Endothelial cell of umbilical vein (primary cell): ENCODE measurements at regions not wholly inside any gene's neighbourhood (a gene's known extent, or its start where the extent isn't known, plus 50 kb on each side); places are given as distances from the start of the nearest gene placed in this dataset.
"Not testable (repeated sequence)": the region's sequence is repeated elsewhere in the genome, so short reads cannot be mapped to it uniquely, and the experiment has no call there.

Source experiments
- BruUV-seq: library from RNA; stranded (reverse); fragments of 400-500 nt; replicated peaks from 2 replicates; lab custom pipeline; 2021; lab: Mats Ljungman, UMichigan
- CTCF ChIA-PET: fragments of 300-600, 350-600 bp; sonication (Branson Sonifier 250); formaldehyde crosslinking; loops from one replicate; lab custom pipeline; 2021; ENCODE audit warnings: antibody characterized with exemption, inconsistent platforms; lab: Charles Lee
- POLR2A ChIA-PET: fragments of 300-600, 350-600 bp; sonication (Branson Sonifier 250); formaldehyde crosslinking; loops from one replicate; lab custom pipeline; 2021; ENCODE audit warnings: antibody characterized with exemption, inconsistent platforms; lab: Charles Lee
- DNase-seq: peaks from one replicate; pipeline ENCODE4 v3.0.0-alpha.2; 2011; ENCODE audit warnings: low read depth, low spot score
- FAIRE-seq: peaks from 2 replicates; lab custom pipeline; 2011; peaks lifted over from hg19 to GRCh38; lab: Jason Lieb, UNC
- H2AFZ ChIP-seq: 2 replicates; pipeline ENCODE4 v1.6.0; 2012; ENCODE audit warnings: low read depth, low read length, control low read depth, inconsistent platforms
- H3K27ac ChIP-seq: 2 replicates; pipeline ENCODE4 v1.5.1; 2011; ENCODE audit warnings: low read depth, mild to moderate bottlenecking, control low read depth, low read length, moderate library complexity; ENCODE audit not compliant: insufficient read depth
- H3K27me3 ChIP-seq, 2 experiments: 2 replicates each; pipeline versions ENCODE4 v1.6.0 to v1.6.1; 2011; ENCODE audit warnings: low read length in 2 of 2, mixed read lengths in 1 of 2; ENCODE audit not compliant: control insufficient read depth in 2 of 2, insufficient read depth in 2 of 2
- H3K36me3 ChIP-seq, 2 experiments: 2 replicates in 1 of 2; 3 replicates in 1 of 2; pipeline ENCODE4 v1.5.1; 2011; ENCODE audit warnings: low read length in 2 of 2, mild to moderate bottlenecking in 1 of 2, moderate library complexity in 1 of 2; ENCODE audit not compliant: control insufficient read depth in 2 of 2, insufficient read depth in 2 of 2; ENCODE audit errors: extremely low read depth in 1 of 2
- H3K4me1 ChIP-seq: 3 replicates; pipeline ENCODE4 v1.5.1; 2011; ENCODE audit warnings: mild to moderate bottlenecking, low read length; ENCODE audit not compliant: control insufficient read depth, insufficient read depth; ENCODE audit errors: extremely low read depth
- H3K4me2 ChIP-seq: 2 replicates; pipeline ENCODE4 v1.6.1; 2011; ENCODE audit warnings: low read length, control low read depth, mixed read lengths; ENCODE audit not compliant: insufficient read depth
- H3K4me3 ChIP-seq, 3 experiments: fragments of 200-600 bp in 1 of 3; sonication (generic), shearing (Covaris generic) in 1 of 3; replicated peaks in 1 of 3; 2 replicates each; pipeline ENCODE4 v1.5.1; 2011 to 2016; ENCODE audit warnings: control low read depth in 3 of 3, low read length in 3 of 3, mild to moderate bottlenecking in 2 of 3, inconsistent platforms in 1 of 3, low read depth in 1 of 3, moderate library complexity in 1 of 3; ENCODE audit not compliant: insufficient read depth in 1 of 3
- H3K79me2 ChIP-seq: 2 replicates; pipeline ENCODE4 v1.6.0; 2012; ENCODE audit warnings: low read length, inconsistent platforms; ENCODE audit not compliant: control insufficient read depth, insufficient read depth
- H3K9ac ChIP-seq: replicated peaks from 2 replicates; pipeline ENCODE3; 2011; ENCODE audit warnings: low read length, control low read depth; ENCODE audit not compliant: insufficient read depth; ENCODE audit errors: extremely low read depth
- H3K9me1 ChIP-seq: replicated peaks from 3 replicates; pipeline ENCODE4 v1.6.0; 2011; ENCODE audit warnings: mild to moderate bottlenecking, low read length; ENCODE audit not compliant: control insufficient read depth, insufficient read depth; ENCODE audit errors: extremely low read depth
- H3K9me3 ChIP-seq: replicated peaks from 2 replicates; pipeline ENCODE4 v1.5.1; 2012; ENCODE audit warnings: low read length, inconsistent platforms; ENCODE audit not compliant: control insufficient read depth, insufficient read depth
- H4K20me1 ChIP-seq: replicated peaks from 2 replicates; pipeline ENCODE3; 2011; ENCODE audit warnings: mild to moderate bottlenecking, low read length; ENCODE audit not compliant: control insufficient read depth, insufficient read depth; ENCODE audit errors: extremely low read depth
- MYC ChIP-seq: IDR thresholded peaks from one replicate; pipeline ENCODE4 v1.6.1; 2011; ENCODE audit warnings: mild to moderate bottlenecking, low read depth, low read length
- POLR2AphosphoS5 ChIP-seq: IDR thresholded peaks from 2 replicates; pipeline ENCODE4 v1.6.1; 2012; ENCODE audit warnings: low read depth, mild to moderate bottlenecking, control low read depth, low read length, moderate library complexity; ENCODE audit not compliant: insufficient read depth
- dilution Hi-C: fragments of 300-500 bp; cut with MboI; formaldehyde crosslinking; loops from one replicate; pipeline ENCODE4 v1.15.0; 2019; ENCODE audit warnings: low sequenced_read_pairs; ENCODE audit not compliant: extremely low pct_ligation_motif_present
- intact Hi-C: fragments of 100-400 bp; cut with micrococcal nuclease; formaldehyde crosslinking; loops from one replicate; pipeline ENCODE4 v1.10.0; 2022

GRCh38 chr15:29978411-29979382 is 104.1 kb upstream of the GOLGA8J start:
- CTCF ChIA-PET: interaction anchor here (0.6 to 1.0 kb wide), 4 partner anchors 8 to 231 kb away, joined by 3 to 4 read pairs (median 3); no protein-coding TSS in a partner anchor
- Histone ChIP-seq H3K4me3 (no peak overlapping the region), H3K9me1 (no peaks in the 10 kb centered on the region), H3K9me3 (no peaks in the 10 kb centered on the region), H3K4me1 (no peaks in the 10 kb centered on the region), H3K9ac (no peak overlapping the region), H3K27me3 (peaks cover 0 to 4% of the 10 kb centered on the region in 2 experiments), H3K36me3 (no peaks in the 10 kb centered on the region), H2AFZ (no peak overlapping the region), H4K20me1 (no peaks in the 10 kb centered on the region), H3K27ac (no peak overlapping the region), H3K79me2 (no peaks in the 10 kb centered on the region), H3K4me2 (no peak overlapping the region)
- TF ChIP-seq MYC (no peak), POLR2AphosphoS5 (no peak)
- intact Hi-C loops: no loop called here
- FAIRE-seq: no peak
- POLR2A ChIA-PET: no interaction called here
- dilution Hi-C loops: no loop called here
- no TSS peak for BruUV-seq
- DNase-seq: no peak

- H3K36me3 ChIP-seq, H3K9me1 ChIP-seq, H3K4me3 ChIP-seq, H3K4me2 ChIP-seq, H3K4me1 ChIP-seq, H3K27ac ChIP-seq, dilution Hi-C loops, H3K9me3 ChIP-seq, H4K20me1 ChIP-seq, intact Hi-C loops, H2AFZ ChIP-seq, BruUV-seq, POLR2A ChIA-PET, FAIRE-seq, DNase-seq, H3K79me2 ChIP-seq, H3K9ac ChIP-seq: not testable (repeated sequence)
- H3K27me3 ChIP-seq: peaks cover 21 to 36% of the 10 kb centered on the region in 2 experiments
- CTCF ChIA-PET: interaction anchor here (0.8 to 1.0 kb wide), 2 partner anchors 11 to 81 kb away, joined by 3 to 4 read pairs; no protein-coding TSS in a partner anchor
These were observed 108.7 kb upstream of the GOLGA8J start for GRCh38 chr15:29974056-29974455.
